HepG2 (cell line): ENCODE measurements at regions not wholly inside any gene's neighbourhood (a gene's known extent, or its start where the extent isn't known, plus 50 kb on each side); places are given as distances from the start of the nearest gene placed in this dataset.

Experiments
- ATAC-seq: fragments of 200-7000 bp; cut with Tn5 transposase; 3 replicates; pipeline ENCODE4 v1.9.1; 2020; ENCODE audit warnings: mild to moderate bottlenecking, moderate library complexity
- BruUV-seq: library from RNA; stranded (reverse); fragments of 400-500 nt; replicated peaks from 2 replicates; lab custom pipeline; 2021; lab: Mats Ljungman, UMichigan
- CTCF ChIA-PET: fragments of 300-600 bp; formaldehyde crosslinking; extraction: SDS; loops from one replicate; lab custom pipeline; 2021; ENCODE audit warnings: low total read pairs, inconsistent platforms, low intra/inter-chr PET ratio; lab: Yijun Ruan, JAX
- POLR2A ChIA-PET: fragments of 350-600 bp; sonication (Branson Sonifier 250); formaldehyde crosslinking; loops from one replicate; lab custom pipeline; 2020; ENCODE audit warnings: antibody characterized with exemption, inconsistent platforms; lab: Yijun Ruan, JAX
- DNase-seq: peaks from one replicate; pipeline ENCODE4 v3.0.0-alpha.2; 2015; ENCODE audit warnings: low spot score
- FAIRE-seq: peaks from 3 replicates; lab custom pipeline; 2011; peaks lifted over from hg19 to GRCh38; lab: Jason Lieb, UNC
- H2AFZ ChIP-seq: one replicate; pipeline ENCODE4 v1.6.1; 2011; ENCODE audit warnings: low read length, inconsistent platforms
- H3K27ac ChIP-seq: fragments of 300-600 bp; 3 replicates; pipeline ENCODE4 v1.8.0; 2011; ENCODE audit warnings: mixed run types, mild to moderate bottlenecking, mixed read lengths, low read length, inconsistent platforms; ENCODE audit not compliant: insufficient read depth; ENCODE audit errors: extremely low read length
- H3K27me3 ChIP-seq, 2 experiments: fragments of 200-600 bp in 1 of 2; 2 replicates in 1 of 2; 3 replicates in 1 of 2; pipeline versions ENCODE4 v1.6.0 to v1.8.0; 2011; ENCODE audit warnings: low read length in 2 of 2, mild to moderate bottlenecking in 2 of 2, moderate library complexity in 2 of 2, inconsistent platforms in 1 of 2; ENCODE audit not compliant: insufficient read depth in 2 of 2, control insufficient read depth in 1 of 2
- H3K36me3 ChIP-seq, 2 experiments: fragments of 200-600 bp in 1 of 2; replicated peaks in 1 of 2; 2 replicates in 1 of 2; 3 replicates in 1 of 2; pipeline versions ENCODE4 v1.5.1 to v1.8.0; 2011; ENCODE audit warnings: low read length in 2 of 2, inconsistent platforms in 1 of 2; ENCODE audit not compliant: insufficient read depth in 2 of 2, control insufficient read depth in 1 of 2
- H3K4me1 ChIP-seq: 2 replicates; pipeline ENCODE4 v1.5.1; 2012; ENCODE audit warnings: low read length, inconsistent platforms; ENCODE audit not compliant: insufficient read depth
- H3K4me2 ChIP-seq: 2 replicates; pipeline ENCODE4 v1.6.0; 2011; ENCODE audit warnings: low read depth, low read length, inconsistent platforms
- H3K4me3 ChIP-seq, 3 experiments: fragments of 200-600 bp in 1 of 3; sonication (generic), shearing (Covaris generic) in 1 of 3; replicated peaks in 1 of 3; 2 replicates each; pipeline ENCODE4 v1.5.1; 2011 to 2016; ENCODE audit warnings: low read length in 3 of 3, inconsistent platforms in 2 of 3, low read depth in 2 of 3, mild to moderate bottlenecking in 2 of 3, control low read depth in 1 of 3, mixed read lengths in 1 of 3; ENCODE audit not compliant: insufficient read depth in 1 of 3
- H3K79me2 ChIP-seq: one replicate; pipeline ENCODE4 v1.6.1; 2011; ENCODE audit warnings: low read length, inconsistent platforms; ENCODE audit not compliant: insufficient read depth
- H3K9ac ChIP-seq: 2 replicates; pipeline ENCODE4 v1.6.0; 2011; ENCODE audit warnings: mild to moderate bottlenecking, low read depth, low read length, inconsistent platforms; ENCODE audit not compliant: insufficient read depth
- H3K9me3 ChIP-seq: 2 replicates; pipeline ENCODE4 v1.5.1; 2012; ENCODE audit warnings: mild to moderate bottlenecking, low read length
- H4K20me1 ChIP-seq: 2 replicates; pipeline ENCODE4 v1.6.0; 2011; ENCODE audit warnings: inconsistent platforms, mild to moderate bottlenecking, low read length, moderate library complexity; ENCODE audit not compliant: insufficient read depth
- BCLAF1 ChIP-seq: fragments of 450-650 bp; IDR thresholded peaks from 2 replicates; pipeline ENCODE4 v1.6.1; 2017; ENCODE audit warnings: mild to moderate bottlenecking
- MAFG ChIP-seq: sonication (generic); formaldehyde crosslinking; IDR thresholded peaks from 2 replicates; pipeline ENCODE4 v1.5.1; 2020; ENCODE audit warnings: mild to moderate bottlenecking, missing genetic modification reagents
- NFIB ChIP-seq: sonication (generic); formaldehyde crosslinking; IDR thresholded peaks from 2 replicates; pipeline ENCODE4 v1.9.0; 2021; ENCODE audit warnings: missing genetic modification reagents, mild to moderate bottlenecking, borderline replicate concordance
- STAT5B ChIP-seq: sonication (generic); formaldehyde crosslinking; IDR thresholded peaks from 2 replicates; pipeline ENCODE4 v1.4.0; 2020; ENCODE audit warnings: missing genetic modification reagents
- ZEB1 ChIP-seq: IDR thresholded peaks from 2 replicates; pipeline ENCODE4 v1.6.1; 2012; ENCODE audit warnings: mild to moderate bottlenecking, low read depth, inconsistent platforms; ENCODE audit not compliant: insufficient replicate concordance
- ZNF564 ChIP-seq: sonication (generic); formaldehyde crosslinking; IDR thresholded peaks from 2 replicates; pipeline ENCODE4 v1.8.1; 2023; ENCODE audit warnings: mild to moderate bottlenecking, missing genetic modification reagents
- whole genome bisulfite sequencing: methylation state at CpG from one replicate; pipeline ENCODE4 v1.1.6; 2017; ENCODE audit warnings: low lambda C conversion rate; 5-methylcytosine and 5-hydroxymethylcytosine counted together
- in situ Hi-C: cut with HindIII; loops from 2 replicates; pipeline ENCODE4 v1.10.0; 2017; ENCODE audit warnings: low pct_unique_long_range_greater_than_20kb; ENCODE audit not compliant: extremely low pct_ligation_motif_present
- intact Hi-C: fragments of 100-400 bp; cut with micrococcal nuclease; formaldehyde crosslinking; loops from one replicate; pipeline ENCODE4 v1.10.0; 2022; ENCODE audit not compliant: unreplicated experiment

GRCh38 chr12:25843976-25844375, 114.5 kb upstream of the RASSF8 start:
- no peaks in the 10 kb centered on the region for H3K4me1 ChIP-seq
- TF ChIP-seq ZEB1 (no peak), STAT5B (CRISPR knock-in tag) (no peak), MAFG (no peak), BCLAF1 (no peak)
- ATAC-seq (no peak), FAIRE-seq (no peak), DNase-seq (no peak)
- intact Hi-C loops (no loop called here), in situ Hi-C loops (no loop called here)
- no TSS peak for BruUV-seq
- H3K79me2 ChIP-seq: no peaks in the 10 kb centered on the region
- H4K20me1 ChIP-seq: no peaks in the 10 kb centered on the region
- H3K27me3 ChIP-seq: no peaks in the 10 kb centered on the region
- no peak overlapping the region for H3K4me2 ChIP-seq
- H3K36me3 ChIP-seq: no peaks in the 10 kb centered on the region
- 3% methylated on average over 2 of the region's 2 CpGs for WGBS
- no peak overlapping the region for H3K27ac ChIP-seq
- H3K4me3 ChIP-seq: no peak overlapping the region
- CTCF ChIA-PET: no interaction called here
- H3K9me3 ChIP-seq: no peaks in the 10 kb centered on the region
- no peak overlapping the region for H3K9ac ChIP-seq
- no peak overlapping the region for H2AFZ ChIP-seq
- POLR2A ChIA-PET: no interaction called here

- BruUV-seq: no TSS peak
- no peaks in the 10 kb centered on the region for H3K4me1 ChIP-seq
- in situ Hi-C loops (no loop called here), intact Hi-C loops (no loop called here)
- ATAC-seq: no peak
- H4K20me1 ChIP-seq: no peaks in the 10 kb centered on the region
- no peaks in the 10 kb centered on the region for H3K27me3 ChIP-seq
- CTCF ChIA-PET: no interaction called here
- no peak overlapping the region for H3K27ac ChIP-seq
- WGBS: 3% methylated on average over 3 of the region's 3 CpGs
- no peak for FAIRE-seq
- POLR2A ChIA-PET: no interaction called here
- H3K4me2 ChIP-seq: no peak overlapping the region
- H3K79me2 ChIP-seq: no peaks in the 10 kb centered on the region
- no peak overlapping the region for H2AFZ ChIP-seq
- H3K9ac ChIP-seq: no peak overlapping the region
- H3K36me3 ChIP-seq: no peaks in the 10 kb centered on the region
- no peak overlapping the region for H3K4me3 ChIP-seq
- TF ChIP-seq NFIB (CRISPR knock-in tag) (no peak), ZNF564 (no peak)
- no peak for DNase-seq
- no peaks in the 10 kb centered on the region for H3K9me3 ChIP-seq
These were observed 113.1 kb upstream of the RASSF8 start for GRCh38 chr12:25845415-25845814.
